ENCODE measurements at regions not wholly inside any gene's neighbourhood (a gene's known extent, or its start where the extent isn't known, plus 50 kb on each side); places are given as distances from the start of the nearest gene placed in this dataset.

DNA sequence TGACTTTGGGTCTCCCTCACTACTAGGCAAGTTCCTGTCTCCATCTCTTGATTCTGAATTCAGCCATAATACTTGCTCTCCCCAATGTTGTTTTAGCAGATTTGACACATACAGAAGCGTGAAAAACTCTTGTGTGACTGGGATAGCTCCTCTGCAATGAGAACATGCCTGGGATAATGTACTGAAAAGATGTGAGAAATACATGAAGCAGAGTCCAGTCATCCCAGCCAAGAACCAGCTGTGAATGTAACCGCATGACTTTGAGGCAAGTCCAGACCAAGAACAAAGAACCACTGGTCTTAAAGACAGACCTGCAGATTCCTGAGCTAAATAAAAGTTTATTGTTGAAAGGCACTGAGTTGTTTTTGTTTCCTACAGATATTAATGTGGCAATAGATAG is 135.0 kb downstream of the NMUR2 start:
- DNase-seq, result no peak

GRCh38 chr5:152269533-152269932 is 135.5 kb downstream of the NMUR2 start:
- no peak for DNase-seq

- no peak for DNase-seq
Measured at GRCh38 chr5:152264645-152265254, 140.3 kb downstream of the NMUR2 start.

DNA sequence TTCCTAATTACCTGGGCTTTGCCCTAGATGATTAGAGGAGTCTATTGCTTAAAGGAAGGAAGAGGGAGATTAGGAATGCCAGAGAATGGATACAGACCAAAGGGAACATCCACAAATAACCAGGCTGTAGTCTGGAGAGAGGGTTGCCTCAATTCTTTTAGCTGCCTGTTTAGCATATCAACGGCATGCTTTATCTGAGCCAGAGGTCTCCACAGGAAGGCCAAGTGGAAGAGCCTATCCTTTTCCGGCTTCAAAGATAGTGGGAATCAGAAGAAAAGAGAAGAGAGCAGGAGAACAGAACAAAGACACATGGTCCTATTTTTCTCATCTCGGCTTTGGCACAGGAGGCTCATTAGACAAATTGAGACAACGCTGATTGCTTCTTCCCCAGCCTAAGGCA is 142.4 kb downstream of the NMUR2 start:
- DNase-seq, result no peak

DNA sequence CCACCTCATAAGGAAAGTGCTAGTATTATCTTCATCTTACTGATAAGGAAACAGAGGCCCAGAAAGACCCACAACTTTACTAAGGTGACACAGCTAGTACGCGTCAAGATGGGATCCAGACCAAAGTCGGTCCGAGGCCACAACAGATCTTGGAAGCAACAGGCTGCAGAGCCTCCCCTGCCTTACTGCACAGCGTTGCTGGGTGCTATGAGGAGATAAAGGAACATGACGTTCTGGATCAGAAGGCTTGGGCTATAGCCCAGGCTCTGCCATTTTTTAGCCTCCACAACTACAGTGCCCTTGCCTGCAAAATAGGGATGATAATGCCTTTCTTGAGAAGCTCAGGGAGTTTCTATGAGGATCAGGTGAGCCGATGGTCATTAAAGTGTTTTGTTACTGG is 144.1 kb downstream of the NMUR2 start:
- no peak for DNase-seq

- no peak for DNase-seq
Measured at GRCh38 chr5:152259702-152260101, 145.4 kb downstream of the NMUR2 start.

- DNase-seq, result no peak
Measured at GRCh38 chr5:152256580-152256979, 148.5 kb downstream of the NMUR2 start.

GRCh38 chr5:152255411-152255810 is 149.7 kb downstream of the NMUR2 start:
- DNase-seq, result no peak

- DNase-seq, result no peak
Measured at GRCh38 chr5:152247850-152248385, 157.2 kb downstream of the NMUR2 start.

DNA sequence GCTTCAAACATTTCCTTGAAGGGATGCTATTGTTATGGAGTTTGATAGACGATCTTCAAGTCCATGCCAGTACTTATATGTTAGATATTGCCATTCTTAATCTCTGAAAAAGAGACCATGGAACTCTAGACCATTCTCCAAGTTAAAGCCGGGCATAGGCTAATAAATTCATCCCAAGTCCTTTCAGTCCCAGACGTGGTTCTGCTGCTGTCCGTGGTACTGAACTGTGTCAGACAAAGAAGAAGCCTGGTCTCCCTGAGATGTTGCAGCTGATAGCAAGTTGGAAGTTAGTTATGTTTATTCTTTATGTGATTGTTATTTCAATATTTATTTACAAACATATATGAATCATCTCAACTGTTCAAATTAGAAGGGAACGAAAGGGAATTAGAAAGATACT is 158.7 kb downstream of the NMUR2 start:
- DNase-seq, result peak; percentile 12

- no peak for DNase-seq
Measured at GRCh38 chr5:152237531-152237930, 167.5 kb downstream of the NMUR2 start.

GRCh38 chr5:152226191-152226590 is 178.9 kb downstream of the NMUR2 start:
- DNase-seq, result no peak

DNA sequence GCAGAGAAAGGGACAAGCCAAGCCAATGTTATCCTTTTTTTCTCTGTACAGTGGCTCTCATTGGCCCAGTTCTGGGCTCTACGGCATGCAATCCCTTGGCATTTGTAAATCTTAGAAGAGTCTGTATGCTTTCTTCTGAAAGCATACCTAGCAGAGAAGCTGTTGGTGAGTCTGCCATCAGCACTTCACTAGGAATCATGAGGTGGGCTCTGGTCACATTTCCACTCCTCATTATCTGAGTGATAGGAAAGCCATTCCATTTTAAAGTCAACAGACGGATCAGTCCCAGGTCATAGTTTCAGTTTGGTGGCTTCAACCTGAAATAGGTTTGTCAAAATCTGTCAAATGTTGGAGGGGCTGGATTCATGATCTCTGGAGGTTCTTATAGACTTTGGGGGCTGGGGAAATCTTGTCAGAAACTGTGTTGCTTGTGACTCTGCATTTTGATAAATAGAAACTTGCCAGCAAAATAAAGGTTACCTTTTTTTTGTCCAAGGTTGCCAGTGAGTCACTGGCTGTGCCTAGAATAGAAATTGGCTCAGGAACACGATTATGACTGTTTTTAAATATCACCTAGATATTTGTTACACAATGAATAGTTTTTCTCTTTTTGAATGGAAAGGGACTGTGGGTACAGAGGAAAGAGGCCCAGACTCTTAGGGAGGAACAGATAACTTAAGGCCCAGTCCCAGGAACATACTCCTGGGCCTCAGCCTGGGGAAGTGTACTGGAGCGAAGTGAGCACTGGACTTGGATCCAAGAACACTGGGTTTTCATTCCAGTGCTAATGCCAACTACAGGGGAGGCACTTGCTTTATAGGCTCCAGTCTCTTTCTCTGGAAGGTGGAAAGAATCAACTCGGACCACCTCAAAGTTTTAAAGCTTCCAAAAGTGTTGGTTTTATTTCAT is 183.1 kb downstream of the NMUR2 start:
- no peak for DNase-seq

DNA sequence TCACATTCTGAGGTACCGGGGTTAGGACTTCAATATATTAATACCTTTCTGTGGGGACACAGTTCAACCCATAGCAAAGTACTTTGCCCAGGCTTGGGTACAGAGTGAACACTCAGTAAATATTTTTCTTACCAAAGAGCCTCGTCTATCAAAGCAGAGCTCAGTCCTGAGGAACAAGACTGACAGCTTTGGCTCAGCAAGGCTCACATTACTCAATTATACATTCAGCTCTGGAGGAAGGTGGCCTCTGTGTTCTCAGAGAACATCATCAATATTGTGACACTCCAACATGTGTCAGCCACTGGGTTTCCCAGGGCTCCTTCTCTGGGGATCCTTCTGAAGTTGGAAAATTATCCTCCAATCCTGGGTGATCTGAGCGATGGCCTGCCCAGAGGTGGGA is 186.4 kb downstream of the NMUR2 start:
- DNase-seq, result no peak

- DNase-seq, result no peak
Measured at GRCh38 chr5:152205804-152206203, 199.3 kb downstream of the NMUR2 start.

DNA sequence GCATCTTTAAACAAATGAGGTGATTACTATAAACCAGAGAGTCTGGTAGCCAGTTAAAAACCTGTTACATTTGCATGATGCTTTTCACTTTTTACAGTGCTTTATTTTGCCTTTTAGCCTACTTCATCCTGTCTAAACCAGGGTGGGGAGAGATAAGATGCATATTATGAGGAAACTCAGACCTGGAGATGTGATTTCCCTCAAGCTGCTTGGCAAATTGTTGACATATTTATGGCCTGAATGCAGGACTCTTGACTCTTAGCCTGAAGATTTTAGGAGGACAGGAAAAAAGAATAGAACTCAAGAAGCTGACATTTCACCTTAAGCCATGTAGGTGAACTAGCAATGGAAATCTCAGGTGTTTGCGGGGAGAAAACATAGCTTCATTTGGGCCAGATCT is 202.8 kb downstream of the NMUR2 start:
- DNase-seq, result no peak

- no peak for DNase-seq
Measured at GRCh38 chr5:152193391-152194107, 211.5 kb downstream of the NMUR2 start.

- DNase-seq, result no peak
Measured at GRCh38 chr5:152188251-152188650, 216.8 kb downstream of the NMUR2 start.

GRCh38 chr5:152187668-152188067 is 217.4 kb downstream of the NMUR2 start:
- no peak for DNase-seq

DNA sequence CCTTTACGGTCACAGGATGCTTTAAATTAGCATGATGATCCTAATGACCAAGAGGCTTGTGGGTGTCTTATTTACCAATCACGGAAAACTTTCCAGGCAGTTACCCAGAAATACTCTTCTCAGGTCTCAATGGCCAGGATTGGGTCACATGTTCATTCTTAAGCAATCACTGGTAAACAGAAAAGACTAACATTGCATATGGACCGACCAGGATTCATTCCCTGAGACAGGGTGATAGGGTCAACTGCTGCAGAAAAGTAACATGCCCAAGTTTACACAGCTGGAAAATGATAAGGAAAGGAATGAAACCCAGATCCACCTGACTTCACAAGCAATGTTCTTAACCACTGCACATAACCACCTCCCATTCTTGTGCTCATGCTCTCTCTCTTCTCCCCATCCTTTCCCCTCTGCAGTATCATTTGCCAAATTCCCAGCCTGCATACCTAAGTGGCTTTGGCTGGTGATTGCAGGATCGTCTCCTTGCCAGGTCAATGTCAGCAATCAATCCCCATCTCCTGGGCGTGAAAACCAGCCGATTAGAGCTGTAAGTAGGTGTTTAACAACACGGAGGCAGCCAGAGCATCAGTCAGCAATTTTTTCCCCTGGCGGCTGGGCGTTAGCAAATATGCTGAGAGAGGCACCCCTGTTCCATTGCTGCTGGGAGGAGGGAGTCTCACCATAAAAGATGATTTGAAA is 219.4 kb downstream of the NMUR2 start:
- no peak for DNase-seq

GRCh38 chr5:152184266-152184665 is 220.8 kb downstream of the NMUR2 start:
- no peak for DNase-seq

DNA sequence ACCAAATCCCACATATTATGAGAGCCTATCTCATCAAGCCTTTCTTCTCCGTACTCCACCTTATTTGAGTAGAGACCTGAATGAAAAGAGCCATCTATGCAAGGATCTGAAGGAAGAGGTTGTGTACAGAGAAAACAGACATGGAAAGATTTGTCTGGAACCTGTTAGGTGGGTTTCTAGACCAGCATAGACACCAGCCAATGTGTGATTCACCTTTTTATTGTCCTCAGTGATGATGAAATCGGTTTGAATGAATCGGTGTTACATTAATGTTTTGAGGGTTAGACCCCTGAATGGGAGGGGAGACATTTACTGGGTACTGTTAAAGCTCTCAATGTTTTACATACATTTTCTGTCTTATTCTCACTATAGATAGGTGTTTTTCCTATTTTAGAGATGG is 223.6 kb downstream of the NMUR2 start:
- no peak for DNase-seq

DNA sequence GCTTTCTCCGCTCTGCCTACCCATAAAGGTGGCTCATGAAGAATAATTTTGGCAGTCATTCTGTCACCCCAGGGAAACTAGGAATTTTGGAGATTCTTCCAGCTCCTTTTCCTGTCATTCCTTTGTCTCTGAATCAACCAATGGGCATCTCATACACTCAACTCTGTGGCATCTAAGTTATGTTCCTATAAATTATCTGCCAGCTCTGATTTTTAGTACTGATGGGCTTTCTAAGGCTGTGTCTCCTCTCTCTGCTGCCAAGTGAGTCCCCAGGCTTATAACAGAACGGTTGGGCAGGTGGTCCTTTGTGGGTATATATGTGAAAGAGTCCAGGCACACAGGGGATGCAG is 226.8 kb downstream of the NMUR2 start:
- DNase-seq, result peak; percentile 4
